HL-60 (cell line): ENCODE measurements at regions not wholly inside any gene's neighbourhood (a gene's known extent, or its start where the extent isn't known, plus 50 kb on each side); places are given as distances from the start of the nearest gene placed in this dataset.
"Not testable (repeated sequence)": the region's sequence is repeated elsewhere in the genome, so short reads cannot be mapped to it uniquely, and the experiment has no call there.

Experiments
- DNase-seq, 2 experiments: peaks; one replicate each; pipeline ENCODE4 v3.0.0-alpha.2; 2010 to 2020; ENCODE audit warnings: low read depth in 1 of 2, low spot score in 1 of 2
- H3K27ac ChIP-seq: fragments of 250-450 bp; sonication (Bioruptor Pico); replicated peaks from 2 replicates; pipeline ENCODE4 v1.5.1; 2020; ENCODE audit warnings: mild to moderate bottlenecking, moderate library complexity
- H3K27me3 ChIP-seq: fragments of 250-450 bp; sonication (Bioruptor Pico); 2 replicates; pipeline ENCODE4 v1.5.1; 2021; ENCODE audit warnings: mild to moderate bottlenecking, moderate library complexity; ENCODE audit not compliant: insufficient read depth, poor library complexity, severe bottlenecking
- H3K4me3 ChIP-seq: replicated peaks from 2 replicates; pipeline ENCODE4 v1.5.1; 2011; ENCODE audit warnings: mild to moderate bottlenecking, control low read depth, low read length; ENCODE audit not compliant: insufficient read depth
- CTCF ChIP-seq: IDR thresholded peaks from one replicate; pipeline ENCODE4 v1.5.1; 2011; ENCODE audit warnings: low read length, control low read depth, inconsistent platforms; ENCODE audit not compliant: insufficient read depth
- GABPA ChIP-seq: IDR thresholded peaks from 2 replicates; pipeline ENCODE4 v1.6.1; 2012; ENCODE audit warnings: low read depth
- POLR2AphosphoS5 ChIP-seq: IDR thresholded peaks from 2 replicates; pipeline ENCODE4 v1.6.1; 2012; ENCODE audit warnings: low read depth
- SPI1 ChIP-seq: IDR thresholded peaks from 2 replicates; pipeline ENCODE4 v1.6.1; 2012; ENCODE audit warnings: low read depth, mild to moderate bottlenecking, borderline replicate concordance
- TF ChIP-seq, protein P1 (sequence below): IDR thresholded peaks from 2 replicates; pipeline ENCODE4 v1.6.1; 2012; ENCODE audit warnings: low read depth; ENCODE audit not compliant: insufficient replicate concordance

GRCh38 chr3:159258934-159259333, 457.1 kb downstream of the MFSD1 start:
- no peak for DNase-seq
- TF ChIP-seq SPI1 (no peak), GABPA (no peak), POLR2AphosphoS5 (no peak), CTCF (no peak)
- TF ChIP-seq, protein P1, sequence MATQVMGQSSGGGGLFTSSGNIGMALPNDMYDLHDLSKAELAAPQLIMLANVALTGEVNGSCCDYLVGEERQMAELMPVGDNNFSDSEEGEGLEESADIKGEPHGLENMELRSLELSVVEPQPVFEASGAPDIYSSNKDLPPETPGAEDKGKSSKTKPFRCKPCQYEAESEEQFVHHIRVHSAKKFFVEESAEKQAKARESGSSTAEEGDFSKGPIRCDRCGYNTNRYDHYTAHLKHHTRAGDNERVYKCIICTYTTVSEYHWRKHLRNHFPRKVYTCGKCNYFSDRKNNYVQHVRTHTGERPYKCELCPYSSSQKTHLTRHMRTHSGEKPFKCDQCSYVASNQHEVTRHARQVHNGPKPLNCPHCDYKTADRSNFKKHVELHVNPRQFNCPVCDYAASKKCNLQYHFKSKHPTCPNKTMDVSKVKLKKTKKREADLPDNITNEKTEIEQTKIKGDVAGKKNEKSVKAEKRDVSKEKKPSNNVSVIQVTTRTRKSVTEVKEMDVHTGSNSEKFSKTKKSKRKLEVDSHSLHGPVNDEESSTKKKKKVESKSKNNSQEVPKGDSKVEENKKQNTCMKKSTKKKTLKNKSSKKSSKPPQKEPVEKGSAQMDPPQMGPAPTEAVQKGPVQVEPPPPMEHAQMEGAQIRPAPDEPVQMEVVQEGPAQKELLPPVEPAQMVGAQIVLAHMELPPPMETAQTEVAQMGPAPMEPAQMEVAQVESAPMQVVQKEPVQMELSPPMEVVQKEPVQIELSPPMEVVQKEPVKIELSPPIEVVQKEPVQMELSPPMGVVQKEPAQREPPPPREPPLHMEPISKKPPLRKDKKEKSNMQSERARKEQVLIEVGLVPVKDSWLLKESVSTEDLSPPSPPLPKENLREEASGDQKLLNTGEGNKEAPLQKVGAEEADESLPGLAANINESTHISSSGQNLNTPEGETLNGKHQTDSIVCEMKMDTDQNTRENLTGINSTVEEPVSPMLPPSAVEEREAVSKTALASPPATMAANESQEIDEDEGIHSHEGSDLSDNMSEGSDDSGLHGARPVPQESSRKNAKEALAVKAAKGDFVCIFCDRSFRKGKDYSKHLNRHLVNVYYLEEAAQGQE: no peak
- H3K4me3 ChIP-seq: no peak overlapping the region
- no peak overlapping the region for H3K27ac ChIP-seq
- peaks cover 5% of the 10 kb centered on the region for H3K27me3 ChIP-seq

DNA sequence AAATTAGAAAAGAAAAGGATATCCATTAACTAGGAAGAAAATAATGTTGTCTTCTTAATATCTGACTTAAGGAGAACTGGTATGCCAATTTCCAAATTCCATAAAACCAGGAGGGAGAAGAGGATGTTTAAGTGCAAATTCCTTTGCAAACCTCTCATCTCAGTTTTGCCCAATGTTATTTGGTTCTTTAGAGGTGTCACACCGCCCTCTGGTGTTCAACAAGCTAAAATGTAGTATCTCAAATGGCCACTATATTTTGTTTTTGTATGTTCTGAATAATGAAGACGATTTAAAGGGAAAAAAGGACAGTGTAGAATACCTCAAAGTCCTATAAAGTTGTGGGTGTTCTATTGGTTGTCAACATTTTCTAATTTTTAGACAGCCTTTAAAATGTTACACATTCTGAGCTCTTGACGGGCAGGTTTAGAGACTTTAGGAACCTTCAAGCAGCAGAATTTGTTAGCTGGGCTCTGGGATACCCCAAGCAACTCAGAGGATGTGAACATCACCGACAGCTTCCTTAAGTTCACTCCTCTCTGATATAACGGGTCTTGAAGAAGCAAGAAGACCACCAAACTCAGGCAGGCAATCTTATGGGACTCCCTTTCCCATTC, 458.3 kb downstream of the MFSD1 start:
- no peak overlapping the region for H3K4me3 ChIP-seq

GRCh38 chr3:159261333-159261732, 459.5 kb downstream of the MFSD1 start:
- H3K27me3 ChIP-seq, DNase-seq, H3K4me3 ChIP-seq, H3K27ac ChIP-seq: not testable (repeated sequence)

More for the DNA sequence above, 458.3 kb downstream of the MFSD1 start:
- peak in 1 of 2 experiments; percentile 39 for DNase-seq
- H3K27me3 ChIP-seq: peaks cover 5% of the 10 kb centered on the region
- H3K27ac ChIP-seq: no peak overlapping the region
- TF ChIP-seq CTCF: peak; percentile 22
- no peak for TF ChIP-seq POLR2AphosphoS5

- H3K4me3 ChIP-seq: no peak overlapping the region
- H3K27me3 ChIP-seq: peaks cover 5% of the 10 kb centered on the region
- no peak overlapping the region for H3K27ac ChIP-seq
- TF ChIP-seq SPI1: no peak
- TF ChIP-seq CTCF: peak; percentile 36
- TF ChIP-seq POLR2AphosphoS5: no peak
- peak in 1 of 2 experiments; percentile 9 for DNase-seq
Observed at GRCh38 chr3:159263750-159264553, 462.1 kb downstream of the MFSD1 start.

DNA sequence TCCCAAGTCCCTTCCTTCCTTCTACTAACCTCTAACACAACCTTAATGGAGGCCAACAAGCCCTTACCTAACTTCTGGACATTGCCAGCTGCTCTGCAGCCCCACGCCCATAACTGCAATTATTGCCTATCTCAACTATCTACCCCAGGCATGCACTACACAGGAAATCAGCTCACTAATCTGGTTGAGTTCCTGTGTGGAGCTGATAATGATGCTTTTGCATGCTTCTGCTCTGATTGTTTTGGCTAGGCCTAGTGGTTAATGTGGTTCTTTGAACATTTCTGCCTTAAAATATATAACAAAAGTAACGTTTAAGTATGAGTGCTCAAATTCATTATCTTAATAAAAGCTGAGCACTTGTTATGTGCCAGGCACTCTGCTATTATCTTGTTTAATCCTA, 463.9 kb downstream of the MFSD1 start:
- Histone ChIP-seq H3K27ac (no peak overlapping the region), H3K4me3 (no peak overlapping the region), H3K27me3 (peaks cover 5% of the 10 kb centered on the region)
- DNase-seq: no peak
- TF ChIP-seq CTCF (no peak), SPI1 (no peak), GABPA (no peak), POLR2AphosphoS5 (no peak)
- TF ChIP-seq, protein P1: no peak
